HG02840 (cell line): ENCODE measurements at regions not wholly inside any gene's neighbourhood (a gene's known extent, or its start where the extent isn't known, plus 50 kb on each side); places are given as distances from the start of the nearest gene placed in this dataset.

ENCODE experiments used
- ATAC-seq: cut with Tn5 transposase; IDR thresholded peaks from one replicate; pipeline ENCODE4 v1.9.1; 2021; ENCODE audit warnings: mild to moderate bottlenecking, moderate library complexity, moderate number of reproducible peaks; ENCODE audit not compliant: unreplicated experiment, low FRiP score

DNA sequence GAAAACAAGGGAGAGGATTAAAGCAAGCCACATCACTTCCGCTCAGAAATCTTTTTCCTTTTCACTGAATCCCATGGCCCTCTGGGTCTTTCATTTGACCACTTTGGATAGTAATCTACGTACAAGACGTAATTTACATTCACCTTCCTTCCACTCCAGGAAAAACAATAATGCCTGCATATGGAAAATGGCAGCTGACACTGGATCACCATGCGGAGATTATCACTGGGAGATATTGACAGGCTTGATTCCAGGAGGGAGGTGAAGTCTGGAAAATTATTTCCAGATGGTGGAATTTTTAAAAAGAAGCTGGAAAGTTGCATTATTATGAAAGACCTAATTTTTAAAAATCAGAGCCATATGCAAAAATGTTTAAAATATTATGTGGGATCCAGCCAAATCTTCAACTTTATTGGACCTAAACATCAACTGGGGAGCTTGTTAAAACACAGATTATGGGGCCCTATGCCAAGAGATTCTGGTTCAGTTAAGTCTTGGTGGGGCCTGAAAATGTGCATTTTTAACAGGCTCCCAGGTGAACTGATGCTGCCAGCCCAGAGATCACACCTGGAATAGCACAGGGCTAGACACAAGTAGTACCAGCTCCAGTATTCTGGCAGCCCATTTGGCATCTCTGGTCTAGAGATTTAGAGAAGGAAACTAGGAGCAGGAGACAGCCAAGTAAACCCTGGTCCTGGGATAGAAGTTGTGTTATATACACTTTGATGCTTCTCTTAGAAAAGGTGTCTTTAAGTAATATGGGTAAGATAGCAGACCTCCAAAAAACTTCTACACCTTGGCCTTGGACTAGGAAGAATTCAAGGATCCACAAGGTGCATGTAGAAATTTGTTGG, 290.3 kb upstream of the LDB2 start:
- no peak for ATAC-seq

DNA sequence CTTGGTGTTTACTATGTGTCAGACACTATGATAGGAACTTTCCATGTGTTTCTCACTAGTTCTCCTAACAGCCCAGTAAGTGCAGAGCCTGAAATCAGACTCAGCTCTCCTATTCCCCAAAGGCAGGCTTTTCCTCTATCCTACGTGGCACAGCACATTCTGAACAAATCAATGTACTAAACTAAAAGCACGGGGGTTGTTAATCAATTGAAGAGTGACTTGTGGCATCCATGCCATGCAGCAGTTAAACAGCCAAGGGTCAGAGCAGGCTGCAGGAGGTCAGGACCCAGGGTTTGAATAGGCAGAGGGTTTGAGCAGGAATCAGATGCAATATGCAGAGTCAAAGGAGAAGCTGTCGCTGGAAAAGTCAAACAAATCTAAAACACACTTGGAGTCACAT, 289.7 kb upstream of the LDB2 start:
- ATAC-seq = no peak

DNA sequence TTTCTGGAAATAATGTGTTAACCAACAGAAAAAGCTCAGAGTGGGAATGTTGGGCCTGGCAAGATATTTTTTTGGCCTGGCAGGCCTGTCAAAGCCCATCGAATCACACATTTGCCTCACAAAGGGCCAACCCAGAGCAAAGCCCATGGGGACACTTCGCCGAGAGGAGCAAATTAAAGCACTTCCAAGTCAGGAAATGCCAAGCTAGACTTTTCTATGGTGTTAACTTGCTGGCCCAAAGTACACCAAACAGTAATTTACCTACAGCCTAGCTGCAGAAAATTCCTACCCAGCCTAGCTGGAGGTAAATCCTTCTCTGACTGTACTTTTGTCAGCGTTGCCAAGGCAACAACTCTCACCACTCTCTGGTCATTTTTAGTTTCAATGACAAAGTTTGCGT, 288.6 kb upstream of the LDB2 start:
- ATAC-seq = no peak

DNA sequence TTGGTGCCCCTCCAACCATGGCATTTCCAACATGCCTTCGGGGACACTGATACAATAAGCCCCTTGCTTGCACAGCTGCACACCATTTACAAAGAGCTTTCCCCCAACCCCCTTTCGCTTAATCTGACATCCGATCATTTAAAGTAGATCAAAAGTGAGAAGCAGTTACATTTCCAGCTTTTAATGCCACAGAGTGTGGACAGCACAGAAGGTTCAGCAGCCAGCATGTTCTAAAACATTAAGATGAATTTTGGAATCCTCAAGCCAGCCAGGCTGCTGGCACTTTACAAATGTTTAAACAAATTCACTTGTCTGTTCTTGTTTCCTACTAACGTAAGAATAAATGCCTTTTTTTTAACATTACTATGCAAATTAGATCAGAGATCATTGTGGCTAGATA, 284.4 kb upstream of the LDB2 start:
- no peak for ATAC-seq

DNA sequence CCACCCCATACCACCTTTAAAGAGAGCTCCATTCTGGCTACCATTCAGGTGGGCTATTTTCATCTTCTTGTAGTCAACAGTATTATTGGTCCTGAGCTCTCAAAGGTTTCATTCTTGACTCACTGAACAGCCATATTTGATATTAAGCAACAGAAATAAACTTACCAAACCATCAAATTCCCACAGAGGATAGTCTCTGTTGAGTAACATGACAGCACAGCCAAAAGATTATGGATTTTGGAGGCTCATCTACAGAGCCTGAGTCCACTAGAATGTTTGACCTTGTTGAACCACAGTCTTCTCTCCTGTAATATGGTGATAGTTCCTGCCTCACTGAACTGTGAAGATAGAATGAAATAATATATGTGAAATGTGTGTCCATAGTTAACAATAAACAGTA, 276.3 kb upstream of the LDB2 start:
- no peak for ATAC-seq

DNA sequence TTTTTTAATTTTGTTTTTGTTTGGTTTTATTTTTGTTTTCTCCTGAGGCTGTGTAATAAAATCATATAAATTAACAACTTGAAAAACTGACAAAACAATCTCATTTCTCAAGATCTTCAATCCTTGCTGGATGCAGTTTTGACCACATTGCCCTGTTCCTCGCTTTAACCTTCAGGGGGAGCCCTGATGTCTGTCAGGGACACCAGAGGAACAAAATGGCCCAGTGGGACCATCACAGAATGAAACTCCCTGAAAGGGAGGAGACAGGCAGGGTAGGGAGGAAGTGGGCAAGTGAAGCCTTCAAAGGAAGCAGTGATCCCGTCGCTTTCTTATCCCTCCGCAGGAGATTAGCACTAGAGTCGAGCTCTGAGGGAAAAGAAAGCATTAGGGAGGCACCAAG, 274.9 kb upstream of the LDB2 start:
- ATAC-seq = no peak

DNA sequence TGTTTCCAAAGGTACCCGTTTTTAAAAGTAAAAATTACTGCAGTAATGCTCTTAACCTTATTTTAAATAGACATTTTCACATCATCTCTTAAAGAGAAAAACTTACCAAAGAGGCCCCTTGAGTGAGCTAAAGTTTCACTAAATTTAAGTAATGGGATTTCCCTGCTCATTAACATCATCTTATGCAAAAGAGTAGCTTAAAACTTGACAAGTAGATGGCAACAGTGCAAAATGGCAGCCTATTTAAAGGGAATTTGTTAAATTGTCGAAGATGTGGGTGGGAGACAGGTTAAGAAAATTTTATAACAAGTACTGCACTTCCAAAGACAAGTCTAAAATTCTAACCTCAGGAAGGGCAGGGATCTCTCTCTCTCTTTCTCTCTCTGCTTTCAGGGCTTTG, 271.7 kb upstream of the LDB2 start:
- ATAC-seq = no peak

DNA sequence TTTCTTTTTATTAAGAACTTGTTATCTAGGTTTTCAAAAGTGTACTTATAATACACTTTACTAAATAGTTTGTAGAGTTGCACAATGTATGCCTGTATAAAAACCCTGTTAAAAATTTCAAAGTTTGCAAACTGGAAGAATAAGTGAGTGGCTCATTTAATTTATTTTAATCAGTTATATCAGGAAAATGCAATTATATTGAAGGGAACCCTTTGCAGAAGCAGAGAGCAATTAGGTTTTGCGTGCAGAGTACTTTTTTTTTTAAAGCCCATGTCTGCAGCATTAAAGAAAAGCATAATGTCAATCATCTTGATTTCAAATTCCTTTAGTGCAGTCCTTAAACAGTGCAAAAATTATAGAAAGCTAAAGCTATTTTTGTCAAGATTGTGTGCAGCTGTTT, 271.3 kb upstream of the LDB2 start:
- ATAC-seq = no peak

DNA sequence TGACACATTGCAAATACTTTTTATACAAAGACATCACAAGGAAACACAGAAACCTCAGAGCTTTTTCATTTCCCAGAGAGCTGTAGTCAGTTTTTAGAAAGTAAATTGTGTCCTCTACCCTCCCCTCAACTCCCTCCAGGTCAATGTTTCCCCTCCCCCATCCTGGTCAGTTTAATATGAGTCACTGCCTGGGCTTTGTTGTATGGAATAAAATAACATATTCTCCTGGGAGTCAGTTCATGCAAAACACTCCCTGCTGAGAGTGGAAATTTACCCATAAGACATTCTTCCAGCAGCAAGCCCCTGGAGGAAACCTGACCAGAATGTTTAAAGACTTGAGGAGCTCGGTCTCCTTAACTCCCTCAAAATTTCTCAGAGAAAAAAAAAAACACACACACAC, 270.1 kb upstream of the LDB2 start:
- no peak for ATAC-seq

DNA sequence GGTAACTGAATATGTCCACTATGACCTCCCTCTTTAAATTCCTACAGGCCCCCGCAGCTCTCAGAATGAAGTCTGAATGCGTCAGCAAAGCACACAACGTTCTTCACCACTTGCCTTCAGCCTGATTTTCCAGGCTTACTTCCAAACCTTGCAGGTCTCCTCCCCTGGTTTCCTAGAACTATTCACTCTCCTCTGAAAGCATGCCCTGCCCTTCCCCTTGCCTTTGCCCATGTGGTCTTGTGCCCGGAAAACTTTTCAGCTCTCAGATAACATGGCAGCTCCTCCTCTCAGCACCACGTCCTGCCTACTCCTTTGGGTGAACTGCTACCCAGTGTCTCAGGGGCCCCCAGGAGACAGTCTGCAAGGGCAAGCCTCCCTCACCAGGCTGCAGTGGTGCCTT, 268.5 kb upstream of the LDB2 start:
- ATAC-seq = no peak

DNA sequence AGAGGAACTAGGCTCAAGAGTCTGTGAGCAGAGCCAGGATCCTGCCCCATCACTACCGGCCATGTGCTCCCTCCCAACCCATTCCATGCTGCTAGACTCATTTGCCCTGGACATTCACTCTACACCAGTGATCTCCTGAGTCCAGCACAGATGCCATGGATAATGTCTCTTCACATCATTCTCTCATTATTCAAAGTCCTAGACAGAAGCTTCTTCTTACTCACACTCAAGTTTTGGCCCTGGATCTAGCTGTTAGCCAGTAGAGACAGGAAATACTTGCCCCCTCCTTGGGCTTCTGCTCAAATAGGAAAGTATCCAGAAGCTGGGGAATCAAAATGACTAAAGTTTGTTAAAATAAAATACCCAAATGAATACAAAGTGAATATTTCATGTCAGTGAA, 266.8 kb upstream of the LDB2 start:
- no peak for ATAC-seq

DNA sequence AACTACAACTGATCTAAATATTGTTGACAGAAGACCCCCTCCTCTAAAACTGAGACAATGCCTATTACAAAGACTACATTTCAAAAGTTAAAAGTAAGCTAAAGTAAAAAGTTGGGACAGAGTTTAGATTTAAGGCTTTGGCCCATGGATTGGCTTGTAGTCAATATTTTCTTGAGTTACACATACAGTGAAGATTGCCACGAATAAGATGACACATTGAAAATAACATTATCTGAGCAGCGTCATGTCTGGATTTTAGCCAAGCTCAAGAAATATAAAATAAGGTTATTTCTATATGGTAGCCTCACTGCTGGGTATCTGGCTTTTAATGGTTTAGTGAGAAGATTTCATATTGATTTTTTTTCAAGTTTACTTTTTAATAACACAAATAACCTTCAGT, 266.2 kb upstream of the LDB2 start:
- ATAC-seq = no peak

DNA sequence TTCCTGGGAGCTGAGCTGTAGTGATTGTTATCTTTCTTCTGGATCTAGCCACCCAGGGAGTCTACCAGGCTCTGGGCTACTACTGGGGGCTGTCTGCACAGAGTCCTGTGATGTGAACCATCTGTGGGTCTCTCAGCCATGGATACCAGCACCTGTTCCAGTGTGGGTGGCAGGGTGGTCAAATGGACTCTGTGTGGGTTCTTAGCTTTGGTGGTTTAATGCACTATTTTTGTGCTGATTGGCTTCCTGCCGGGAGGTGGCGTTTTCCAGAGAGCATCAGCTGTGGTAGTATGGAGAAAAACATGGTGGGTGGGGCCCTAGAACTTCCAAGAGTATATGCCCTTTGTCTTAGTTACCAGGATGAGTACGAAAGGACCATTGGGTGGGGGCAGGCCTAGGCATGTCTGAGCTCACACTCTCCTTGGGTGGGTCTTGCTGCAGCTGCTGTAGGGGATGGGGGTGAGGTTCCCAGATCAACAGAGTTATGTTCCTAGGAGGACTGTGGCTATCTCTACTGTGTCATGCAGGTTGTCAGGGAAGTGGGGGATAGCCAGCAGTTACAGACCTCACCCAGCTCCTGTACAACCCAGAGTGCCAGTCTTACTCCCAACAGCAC, 264.8 kb upstream of the LDB2 start:
- no peak for ATAC-seq

DNA sequence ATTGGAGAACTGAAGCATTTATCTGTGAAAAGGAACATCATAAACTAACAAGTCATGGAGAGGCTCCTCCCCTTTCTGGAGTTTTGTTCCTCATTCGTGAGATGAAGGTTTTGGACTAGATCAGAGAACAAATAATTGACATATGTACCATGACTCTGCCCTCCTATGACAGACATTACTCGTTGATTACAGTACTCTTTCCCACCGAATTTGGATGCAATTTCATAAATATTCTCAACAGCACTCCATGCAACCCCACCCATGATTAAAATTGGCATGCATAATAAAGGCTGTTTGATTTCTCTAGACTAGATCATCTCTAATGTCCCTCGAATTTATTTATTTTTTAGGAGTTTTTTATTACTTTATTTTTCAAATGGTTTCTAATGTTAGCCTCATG, 258.9 kb upstream of the LDB2 start:
- ATAC-seq = no peak

DNA sequence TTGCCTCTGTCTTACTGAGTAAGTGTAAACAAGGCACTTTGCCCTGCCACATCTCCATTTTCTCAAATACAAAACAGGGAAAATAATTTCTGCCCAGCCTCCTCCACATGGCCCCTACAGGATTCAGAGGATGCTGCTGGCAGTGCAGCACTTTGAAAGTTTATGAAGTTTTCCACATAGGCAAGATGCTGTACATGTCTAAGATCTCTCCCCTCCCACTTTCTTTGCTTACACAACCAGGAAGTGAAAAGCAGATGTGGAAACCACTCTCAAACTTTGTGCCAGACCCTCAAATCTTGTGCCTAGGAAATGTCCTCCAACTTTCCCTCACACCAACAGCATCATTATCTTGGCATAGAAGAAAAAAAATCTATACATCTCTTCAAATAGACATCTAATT, 257.0 kb upstream of the LDB2 start:
- no peak for ATAC-seq

DNA sequence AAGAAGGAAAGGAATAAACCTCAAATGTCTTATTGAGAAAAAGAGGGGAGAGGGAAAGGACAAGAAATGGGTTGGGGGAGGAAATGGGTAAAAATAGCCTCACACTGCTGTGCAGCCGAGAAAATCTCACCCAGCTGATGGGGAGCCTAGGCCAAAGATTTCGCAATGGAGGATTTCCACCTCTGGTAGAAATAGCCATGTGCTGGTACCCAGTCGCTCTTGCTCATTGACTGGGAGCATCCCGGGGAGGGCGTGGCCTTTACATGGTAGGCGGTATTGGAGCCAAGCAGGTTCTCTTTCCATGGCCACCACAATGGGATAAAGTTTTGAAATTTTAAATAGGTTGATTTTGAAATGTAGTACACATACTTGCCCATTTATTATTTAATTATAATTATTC, 255.1 kb upstream of the LDB2 start:
- ATAC-seq = no peak

DNA sequence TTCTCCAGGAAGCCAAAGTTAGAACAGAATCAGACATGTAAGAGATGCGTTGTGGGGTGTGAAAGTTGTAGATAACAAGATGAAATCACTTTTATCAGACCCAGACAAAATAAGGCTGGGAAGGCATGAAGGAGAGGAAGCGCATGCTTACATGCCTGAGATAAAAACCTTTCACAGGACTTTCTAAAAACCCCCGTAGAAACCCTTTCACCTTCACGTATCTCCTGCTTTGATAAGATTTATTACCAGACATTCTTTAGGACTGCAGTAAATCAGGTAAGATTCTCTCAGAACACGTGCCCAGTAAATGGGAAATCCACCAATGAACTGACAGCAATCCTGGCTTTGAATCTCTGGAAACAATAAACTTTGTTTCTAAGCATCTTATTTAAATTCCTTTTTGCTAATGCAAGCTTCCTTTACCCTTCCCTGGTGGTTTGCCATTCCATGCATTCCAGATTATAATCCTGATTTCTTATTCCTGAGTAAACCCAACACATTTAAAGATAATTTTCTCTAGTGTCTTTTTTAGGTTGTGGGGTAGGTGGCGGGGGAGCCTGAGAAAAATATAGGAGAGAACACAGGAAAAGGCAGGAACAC, 254.6 kb upstream of the LDB2 start:
- no peak for ATAC-seq

DNA sequence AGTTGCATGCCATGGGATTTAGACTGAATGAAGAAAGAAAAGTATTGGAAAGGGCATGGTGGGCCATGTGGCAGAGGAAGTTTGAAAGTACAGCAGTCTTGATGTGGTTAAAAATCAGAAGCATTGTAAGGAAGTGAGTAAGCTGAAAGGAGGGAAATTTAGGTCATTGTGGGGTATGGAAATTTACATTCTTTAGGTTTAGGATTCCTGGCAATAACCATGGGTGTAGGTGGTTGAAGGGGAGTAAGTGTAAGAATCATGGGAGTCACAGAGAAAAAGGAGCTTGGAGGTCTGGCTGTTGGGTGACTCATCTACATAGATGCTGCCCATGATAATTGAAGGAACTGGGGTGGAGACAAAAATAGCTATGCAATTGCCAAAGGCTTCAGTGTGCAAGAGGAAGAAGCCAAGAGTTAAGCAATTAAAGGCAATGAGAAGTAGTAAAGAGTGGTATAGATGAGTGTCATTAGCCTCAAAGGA, 243.8 kb upstream of the LDB2 start:
- no peak for ATAC-seq

DNA sequence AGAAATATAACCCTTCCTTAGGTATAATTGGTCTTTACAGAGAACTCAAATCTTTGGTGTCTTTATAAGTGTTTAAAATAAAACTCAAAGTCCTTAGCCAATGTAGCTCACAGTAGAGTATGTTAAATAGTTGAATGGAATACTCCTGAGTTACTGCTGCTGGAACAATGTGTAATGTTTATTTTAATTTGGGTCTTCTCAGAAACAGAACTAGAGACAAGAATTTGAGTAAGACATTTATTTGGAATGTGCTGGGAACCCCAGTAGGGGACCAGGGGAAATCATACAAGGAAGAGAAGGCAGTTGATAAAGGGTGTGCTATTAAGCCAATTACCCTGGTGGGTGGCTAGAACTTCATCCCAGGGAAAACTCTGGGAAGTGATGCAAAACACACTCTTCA, 240.4 kb upstream of the LDB2 start:
- no peak for ATAC-seq

DNA sequence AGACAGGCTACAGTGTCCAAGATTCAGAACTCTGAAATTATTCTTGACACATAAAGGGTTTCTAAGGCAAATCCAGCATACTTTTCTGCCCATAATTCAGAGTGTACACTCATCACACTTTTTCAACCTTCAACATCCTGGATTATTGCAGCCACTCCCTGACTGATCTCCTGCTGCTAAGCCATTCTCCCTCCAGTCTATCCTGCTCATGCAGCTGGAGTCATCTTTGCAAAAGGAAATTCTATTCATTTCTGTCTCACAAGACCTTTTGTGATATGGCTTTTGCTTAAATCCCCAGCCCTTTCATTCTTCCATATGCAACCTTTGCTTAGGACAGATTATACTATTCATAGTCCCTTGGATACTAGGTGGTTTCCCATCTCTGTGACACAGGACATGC, 236.1 kb upstream of the LDB2 start:
- ATAC-seq = no peak

DNA sequence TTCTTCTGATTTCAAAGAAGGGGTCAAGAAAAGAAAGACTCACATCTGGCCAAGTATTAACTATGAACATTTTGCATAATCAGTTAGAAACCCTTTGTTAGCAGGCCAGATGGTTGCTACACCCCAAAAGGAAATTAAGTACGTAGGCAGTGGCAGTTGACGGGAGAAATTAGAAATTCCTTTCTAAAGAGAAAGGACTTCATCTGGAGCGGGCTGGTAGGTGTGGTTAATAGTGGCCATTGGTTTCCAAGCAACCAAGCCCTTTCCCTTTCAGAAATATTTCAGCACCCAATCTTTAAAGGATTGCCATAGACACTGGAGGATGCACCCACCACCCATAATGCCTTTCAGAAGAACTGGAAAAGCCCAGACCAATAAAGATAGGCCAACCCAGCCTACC, 235.7 kb upstream of the LDB2 start:
- ATAC-seq = no peak

DNA sequence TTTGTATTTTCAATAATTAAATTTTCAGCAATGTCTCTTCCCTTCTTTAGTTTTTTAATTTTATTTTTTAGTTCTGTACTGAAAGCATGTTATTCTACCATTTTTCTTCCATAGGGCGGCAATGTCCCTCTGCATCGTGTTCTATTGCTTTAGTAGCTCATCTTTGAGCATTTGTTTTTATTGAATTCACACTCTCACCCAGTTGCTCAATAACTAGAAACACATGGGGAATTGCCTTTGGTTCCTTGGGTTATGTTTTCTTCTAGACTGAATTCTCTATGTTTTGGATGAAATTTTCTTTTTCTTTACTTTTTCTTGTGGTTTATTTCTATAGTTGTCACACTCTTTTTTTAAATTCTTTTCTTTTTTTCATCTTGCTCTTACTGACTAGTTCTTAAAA, 233.8 kb upstream of the LDB2 start:
- no peak for ATAC-seq
